Lung (tissue), 11 donors: ENCODE measurements at regions not wholly inside any gene's neighbourhood (a gene's known extent, or its start where the extent isn't known, plus 50 kb on each side); places are given as distances from the start of the nearest gene placed in this dataset.

Experiments
- ATAC-seq: fragments of 200-7000 bp; cut with Tn5 transposase; one replicate; pipeline ENCODE4 v1.9.1; 2020; ENCODE audit warnings: moderate number of reproducible peaks; ENCODE audit not compliant: insufficient read depth, low FRiP score
- DNase-seq, 3 donors: peaks; one replicate each; pipeline ENCODE4 v3.0.0-alpha.2; 2013 to 2017
- H3K27ac ChIP-seq, 2 donors: one replicate each; pipeline ENCODE4 v1.5.1; 2013; ENCODE audit warnings: mild to moderate bottlenecking in 2 of 2, moderate library complexity in 2 of 2, control low read depth in 1 of 2, inconsistent platforms in 1 of 2, low read depth in 1 of 2, low read length in 1 of 2
- H3K27me3 ChIP-seq, 3 donors: one replicate each; pipeline ENCODE4 v1.5.1; 2013; ENCODE audit warnings: low read length in 2 of 3; ENCODE audit not compliant: control insufficient read depth in 3 of 3, insufficient read depth in 3 of 3
- H3K36me3 ChIP-seq, 4 donors: one replicate each; pipeline ENCODE4 v1.5.1; 2013; ENCODE audit warnings: low read length in 4 of 4, mild to moderate bottlenecking in 1 of 4, moderate library complexity in 1 of 4; ENCODE audit not compliant: control insufficient read depth in 4 of 4, insufficient read depth in 4 of 4
- H3K4me1 ChIP-seq, 5 donors: one replicate each; pipeline ENCODE4 v1.5.1; 2013; ENCODE audit warnings: low read length in 5 of 5, mild to moderate bottlenecking in 2 of 5, moderate library complexity in 1 of 5; ENCODE audit not compliant: control insufficient read depth in 5 of 5, insufficient read depth in 5 of 5
- H3K4me3 ChIP-seq: one replicate; pipeline ENCODE4 v1.5.1; 2013; ENCODE audit warnings: mild to moderate bottlenecking, control low read depth, moderate library complexity
- H3K9ac ChIP-seq, 2 donors: one replicate each; pipeline ENCODE4 v1.5.1; 2013; ENCODE audit warnings: low read length in 2 of 2, control low read depth in 1 of 2; ENCODE audit not compliant: insufficient read depth in 1 of 2
- H3K9me3 ChIP-seq, 4 donors: one replicate each; pipeline ENCODE4 v1.5.1; 2013; ENCODE audit warnings: low read length in 3 of 4, mild to moderate bottlenecking in 1 of 4, moderate library complexity in 1 of 4; ENCODE audit not compliant: control insufficient read depth in 4 of 4, insufficient read depth in 3 of 4
- WGBS, 2 donors: extraction: QIAGEN DNeasy Blood & Tissue Kit; methylation state at CpG; one replicate each; pipeline ENCODE4 v1.1.7; 2013; 5-methylcytosine and 5-hydroxymethylcytosine counted together
- TF ChIP-seq, protein P1 (sequence below): IDR thresholded peaks from 2 replicates; pipeline ENCODE4 v1.5.1; 2012; ENCODE audit warnings: mild to moderate bottlenecking; ENCODE audit errors: control extremely low read depth, extremely low read depth
- donor health status: control.
- donor health status: control.
- donor health status: Bipolar disorder and iron deficiency.
- donor health status: healthy.
- donor health status: DM: yes; HTN: yes; CAD: no.

DNA sequence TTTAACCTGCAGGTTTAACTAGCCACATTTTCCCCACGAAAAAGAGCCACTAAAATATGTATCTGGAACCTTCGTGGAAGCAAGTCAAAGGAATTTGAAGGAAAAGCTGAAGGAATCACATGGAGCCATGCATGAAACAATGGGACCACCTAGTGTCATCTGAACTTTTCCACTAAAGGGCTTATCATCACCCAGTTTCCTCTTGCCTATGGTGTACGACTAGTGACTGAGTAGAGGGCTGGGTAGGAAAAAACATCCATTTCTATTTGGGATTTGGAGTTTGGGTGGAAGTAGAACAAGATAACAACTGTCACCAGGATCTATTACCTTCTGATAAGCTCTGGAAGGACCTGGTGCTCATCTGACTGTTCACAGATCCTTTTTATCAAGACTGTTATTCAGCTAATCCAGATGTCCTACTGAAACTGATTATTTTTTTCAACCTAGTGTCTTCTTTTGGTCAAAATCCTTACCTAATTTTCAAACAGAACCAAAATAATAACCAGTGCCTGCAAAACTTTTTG lies 153.2 kb upstream of the COL1A2 start:
- Histone ChIP-seq H3K9ac (no peak overlapping the region), H3K9me3 (no peaks in the 10 kb centered on the region), H3K27me3 (no peaks in the 10 kb centered on the region), H3K27ac (no peak overlapping the region), H3K36me3 (no peaks in the 10 kb centered on the region), H3K4me1 (peaks cover 0 to 14% (median 3%) of the 10 kb centered on the region in 5 donors), H3K4me3 (no peak overlapping the region)
- TF ChIP-seq, protein P1, sequence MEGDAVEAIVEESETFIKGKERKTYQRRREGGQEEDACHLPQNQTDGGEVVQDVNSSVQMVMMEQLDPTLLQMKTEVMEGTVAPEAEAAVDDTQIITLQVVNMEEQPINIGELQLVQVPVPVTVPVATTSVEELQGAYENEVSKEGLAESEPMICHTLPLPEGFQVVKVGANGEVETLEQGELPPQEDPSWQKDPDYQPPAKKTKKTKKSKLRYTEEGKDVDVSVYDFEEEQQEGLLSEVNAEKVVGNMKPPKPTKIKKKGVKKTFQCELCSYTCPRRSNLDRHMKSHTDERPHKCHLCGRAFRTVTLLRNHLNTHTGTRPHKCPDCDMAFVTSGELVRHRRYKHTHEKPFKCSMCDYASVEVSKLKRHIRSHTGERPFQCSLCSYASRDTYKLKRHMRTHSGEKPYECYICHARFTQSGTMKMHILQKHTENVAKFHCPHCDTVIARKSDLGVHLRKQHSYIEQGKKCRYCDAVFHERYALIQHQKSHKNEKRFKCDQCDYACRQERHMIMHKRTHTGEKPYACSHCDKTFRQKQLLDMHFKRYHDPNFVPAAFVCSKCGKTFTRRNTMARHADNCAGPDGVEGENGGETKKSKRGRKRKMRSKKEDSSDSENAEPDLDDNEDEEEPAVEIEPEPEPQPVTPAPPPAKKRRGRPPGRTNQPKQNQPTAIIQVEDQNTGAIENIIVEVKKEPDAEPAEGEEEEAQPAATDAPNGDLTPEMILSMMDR, result no peak
- DNase-seq, result no peak
- WGBS, 2 donors, result 77 to 78% methylated on average over 3 of the region's 3 CpGs
- no peak for ATAC-seq

DNA sequence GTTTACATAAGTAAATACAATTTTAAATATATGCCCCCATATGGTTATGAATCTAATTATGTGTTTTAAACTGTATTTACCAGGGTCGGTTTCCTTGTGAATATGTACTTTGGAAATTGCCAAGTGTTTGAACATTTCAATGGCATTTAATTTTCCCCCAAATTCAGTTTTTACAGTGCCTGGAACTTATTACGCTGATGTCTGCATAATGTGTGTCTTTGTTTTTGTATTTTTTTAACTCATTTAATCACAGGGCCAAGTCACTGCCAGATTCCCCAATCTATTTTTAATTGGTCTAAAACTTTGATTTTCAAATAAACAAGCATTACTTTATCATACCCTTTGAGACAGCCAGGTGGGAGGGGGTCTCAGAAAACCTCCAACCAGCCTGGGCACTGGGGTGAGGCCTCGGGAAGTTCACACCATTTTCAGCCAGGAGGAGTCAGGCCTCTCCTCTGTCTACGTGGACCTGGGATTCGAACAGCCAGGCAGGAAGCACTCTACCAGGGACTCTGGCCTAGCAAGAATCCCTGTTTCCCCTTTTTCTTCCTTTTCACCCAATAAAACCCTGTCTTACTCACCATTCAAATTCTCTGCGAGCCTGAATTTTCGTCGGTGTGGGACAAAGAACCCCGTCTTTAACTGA lies 151.5 kb upstream of the COL1A2 start:
- Histone ChIP-seq H3K4me1 (peaks cover 0 to 14% (median 3%) of the 10 kb centered on the region in 5 donors), H3K9ac (no peak overlapping the region), H3K27ac (no peak overlapping the region), H3K4me3 (no peak overlapping the region), H3K27me3 (no peaks in the 10 kb centered on the region), H3K9me3 (no peaks in the 10 kb centered on the region), H3K36me3 (no peaks in the 10 kb centered on the region)
- ATAC-seq (no peak), DNase-seq (peak; percentile 36 to 88 (median 80))
- WGBS, 2 donors, result 86 to 91% methylated on average over 9 of the region's 9 CpGs
- TF ChIP-seq, protein P1, result no peak

DNA sequence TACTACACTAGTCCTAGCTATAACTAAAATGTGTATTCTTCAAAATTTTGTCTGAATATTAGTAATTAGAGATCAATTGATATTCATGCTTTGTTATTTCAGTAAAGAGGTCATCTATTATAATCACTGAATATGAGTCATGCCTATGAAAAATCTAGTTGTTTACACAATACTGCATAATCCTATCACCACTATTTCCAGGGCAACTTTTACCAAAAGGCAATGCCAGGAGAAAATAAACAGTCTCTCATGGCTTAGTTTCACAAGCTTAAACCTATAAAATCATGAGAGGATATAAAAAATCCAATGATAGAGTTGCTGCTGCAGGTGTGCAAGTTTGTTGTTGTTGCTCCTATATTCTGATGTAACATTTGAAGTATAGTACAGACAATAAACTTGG lies 149.9 kb upstream of the COL1A2 start:
- H3K27ac ChIP-seq, result no peak overlapping the region
- H3K27me3 ChIP-seq, result no peaks in the 10 kb centered on the region
- H3K9me3 ChIP-seq, result no peaks in the 10 kb centered on the region
- TF ChIP-seq, protein P1, result no peak
- ATAC-seq (no peak), DNase-seq (no peak)
- H3K9ac ChIP-seq, result no peak overlapping the region
- peaks cover 0 to 9% (median 1%) of the 10 kb centered on the region in 5 donors for H3K4me1 ChIP-seq
- no peaks in the 10 kb centered on the region for H3K36me3 ChIP-seq
- no peak overlapping the region for H3K4me3 ChIP-seq

DNA sequence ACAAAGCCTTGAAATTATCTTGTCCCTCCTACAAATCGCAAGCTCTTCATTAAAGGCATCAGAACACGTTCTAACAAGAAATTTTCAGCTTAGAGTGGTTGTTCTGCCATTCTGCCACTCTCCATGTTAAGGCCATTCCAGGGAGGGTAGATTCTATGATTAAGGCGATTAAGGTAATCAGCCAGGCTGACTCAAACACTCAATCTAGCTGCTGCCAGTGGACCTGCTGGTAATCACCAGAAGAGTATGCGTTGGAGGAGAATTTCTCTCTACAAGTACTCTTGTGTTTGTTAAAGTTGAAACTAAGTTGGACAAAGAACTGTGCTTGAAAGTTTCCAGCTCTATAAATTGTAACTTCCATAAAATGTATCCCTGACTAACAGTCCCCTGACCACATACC lies 149.2 kb upstream of the COL1A2 start:
- H3K27ac ChIP-seq, result no peak overlapping the region
- TF ChIP-seq, protein P1, result no peak
- ATAC-seq (no peak), DNase-seq (no peak)
- H3K4me1 ChIP-seq, result peaks cover 0 to 6% (median 0%) of the 10 kb centered on the region in 5 donors
- H3K9ac ChIP-seq, result no peak overlapping the region
- H3K27me3 ChIP-seq, result no peaks in the 10 kb centered on the region
- 74 to 86% methylated on average over 4 of the region's 4 CpGs for WGBS, 2 donors
- H3K4me3 ChIP-seq, result no peak overlapping the region
- H3K36me3 ChIP-seq, result no peaks in the 10 kb centered on the region
- no peaks in the 10 kb centered on the region for H3K9me3 ChIP-seq
